Tibial artery (tissue), 4 donors: ENCODE measurements at regions not wholly inside any gene's neighbourhood (a gene's known extent, or its start where the extent isn't known, plus 50 kb on each side); places are given as distances from the start of the nearest gene placed in this dataset.

Source experiments
- DNase-seq, 2 donors: peaks; one replicate each; pipeline ENCODE4 v3.0.0-alpha.2; 2019
- H3K27ac ChIP-seq, 2 donors: fragments of 200-600 bp; sonication (generic) in 1 of 2; 1 replicate in 1 of 2; 2 replicates in 1 of 2; pipeline ENCODE4 v1.5.1; 2018 to 2019; ENCODE audit warnings: mild to moderate bottlenecking in 1 of 2
- H3K27me3 ChIP-seq, 2 donors: fragments of 200-600 bp; sonication (generic) in 1 of 2; one replicate each; pipeline versions ENCODE4 v1.5.1 to v1.6.0; 2016 to 2019
- H3K36me3 ChIP-seq, 3 donors: fragments of 200-600 bp; sonication (generic) in 2 of 3; one replicate each; pipeline ENCODE4 v1.5.1; 2016 to 2019; ENCODE audit warnings: mild to moderate bottlenecking in 2 of 3
- H3K4me1 ChIP-seq, 4 donors: fragments of 200-600 bp; sonication (generic) in 2 of 4; 1 replicate in 3 of 4; 2 replicates in 1 of 4; pipeline ENCODE4 v1.5.1; 2016 to 2019
- H3K4me3 ChIP-seq, 2 donors: fragments of 200-600 bp; sonication (generic) in 1 of 2; 1 replicate in 1 of 2; 2 replicates in 1 of 2; pipeline ENCODE4 v1.5.1; 2018 to 2019; ENCODE audit warnings: mild to moderate bottlenecking in 2 of 2
- H3K9me3 ChIP-seq, 3 donors: fragments of 200-600 bp; sonication (generic) in 1 of 3; one replicate each; pipeline ENCODE4 v1.5.1; 2016 to 2019
- intact Hi-C: fragments of 100-400 bp; cut with DNase I; formaldehyde crosslinking; loops from one replicate; pipeline ENCODE4 v1.15.0; 2023; ENCODE audit warnings: low total_unique reads
- TF ChIP-seq, protein P1 (sequence below), 2 experiments: fragments of 200-600 bp in 1 of 2; fragments of 450-650 bp in 1 of 2; IDR thresholded peaks; one replicate each; pipeline ENCODE4 v1.5.1; 2017 to 2019; ENCODE audit warnings: antibody characterized with exemption in 2 of 2, mild to moderate bottlenecking in 1 of 2, moderate library complexity in 1 of 2

DNA sequence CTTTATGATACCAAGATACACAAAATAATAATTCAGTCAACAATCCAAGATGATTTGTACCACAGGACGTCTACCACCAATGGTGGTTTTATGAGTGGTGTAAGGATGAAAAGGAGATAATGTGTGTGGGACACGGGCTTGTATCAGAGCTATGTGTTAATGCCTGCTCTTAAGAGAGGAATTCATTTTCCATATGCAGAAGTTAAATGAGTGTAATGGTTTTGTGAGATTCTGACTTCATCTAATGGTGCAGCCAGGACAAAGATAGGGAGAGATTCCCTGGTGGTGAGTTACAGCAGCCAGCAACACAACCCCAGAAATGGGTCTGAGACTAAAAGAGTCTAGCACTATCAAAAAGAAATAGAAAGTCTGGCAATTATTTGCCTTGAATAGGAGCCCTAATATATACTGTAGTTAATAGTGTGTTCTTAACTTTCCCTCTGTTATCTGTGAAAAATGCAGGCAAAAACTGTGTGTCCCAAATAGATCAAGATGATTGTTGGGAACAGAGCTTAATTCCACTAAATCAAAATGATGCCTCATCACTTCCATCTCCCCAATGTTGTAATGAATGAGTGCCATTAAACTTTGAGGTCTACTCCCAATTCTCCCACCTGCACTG lies 455.0 kb upstream of the TCF4 start:
- Histone ChIP-seq H3K27me3 (no peaks in the 10 kb centered on the region), H3K27ac (no peak overlapping the region), H3K36me3 (no peaks in the 10 kb centered on the region), H3K9me3 (peaks cover 0 to 7% (median 0%) of the 10 kb centered on the region in 3 donors), H3K4me1 (peaks cover 0 to 7% (median 0%) of the 10 kb centered on the region in 4 donors), H3K4me3 (no peak overlapping the region)
- DNase-seq = no peak
- intact Hi-C loops = no loop called here
- TF ChIP-seq, protein P1, sequence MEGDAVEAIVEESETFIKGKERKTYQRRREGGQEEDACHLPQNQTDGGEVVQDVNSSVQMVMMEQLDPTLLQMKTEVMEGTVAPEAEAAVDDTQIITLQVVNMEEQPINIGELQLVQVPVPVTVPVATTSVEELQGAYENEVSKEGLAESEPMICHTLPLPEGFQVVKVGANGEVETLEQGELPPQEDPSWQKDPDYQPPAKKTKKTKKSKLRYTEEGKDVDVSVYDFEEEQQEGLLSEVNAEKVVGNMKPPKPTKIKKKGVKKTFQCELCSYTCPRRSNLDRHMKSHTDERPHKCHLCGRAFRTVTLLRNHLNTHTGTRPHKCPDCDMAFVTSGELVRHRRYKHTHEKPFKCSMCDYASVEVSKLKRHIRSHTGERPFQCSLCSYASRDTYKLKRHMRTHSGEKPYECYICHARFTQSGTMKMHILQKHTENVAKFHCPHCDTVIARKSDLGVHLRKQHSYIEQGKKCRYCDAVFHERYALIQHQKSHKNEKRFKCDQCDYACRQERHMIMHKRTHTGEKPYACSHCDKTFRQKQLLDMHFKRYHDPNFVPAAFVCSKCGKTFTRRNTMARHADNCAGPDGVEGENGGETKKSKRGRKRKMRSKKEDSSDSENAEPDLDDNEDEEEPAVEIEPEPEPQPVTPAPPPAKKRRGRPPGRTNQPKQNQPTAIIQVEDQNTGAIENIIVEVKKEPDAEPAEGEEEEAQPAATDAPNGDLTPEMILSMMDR (IDR thresholded peaks at IDR 0.05) = no peak

DNA sequence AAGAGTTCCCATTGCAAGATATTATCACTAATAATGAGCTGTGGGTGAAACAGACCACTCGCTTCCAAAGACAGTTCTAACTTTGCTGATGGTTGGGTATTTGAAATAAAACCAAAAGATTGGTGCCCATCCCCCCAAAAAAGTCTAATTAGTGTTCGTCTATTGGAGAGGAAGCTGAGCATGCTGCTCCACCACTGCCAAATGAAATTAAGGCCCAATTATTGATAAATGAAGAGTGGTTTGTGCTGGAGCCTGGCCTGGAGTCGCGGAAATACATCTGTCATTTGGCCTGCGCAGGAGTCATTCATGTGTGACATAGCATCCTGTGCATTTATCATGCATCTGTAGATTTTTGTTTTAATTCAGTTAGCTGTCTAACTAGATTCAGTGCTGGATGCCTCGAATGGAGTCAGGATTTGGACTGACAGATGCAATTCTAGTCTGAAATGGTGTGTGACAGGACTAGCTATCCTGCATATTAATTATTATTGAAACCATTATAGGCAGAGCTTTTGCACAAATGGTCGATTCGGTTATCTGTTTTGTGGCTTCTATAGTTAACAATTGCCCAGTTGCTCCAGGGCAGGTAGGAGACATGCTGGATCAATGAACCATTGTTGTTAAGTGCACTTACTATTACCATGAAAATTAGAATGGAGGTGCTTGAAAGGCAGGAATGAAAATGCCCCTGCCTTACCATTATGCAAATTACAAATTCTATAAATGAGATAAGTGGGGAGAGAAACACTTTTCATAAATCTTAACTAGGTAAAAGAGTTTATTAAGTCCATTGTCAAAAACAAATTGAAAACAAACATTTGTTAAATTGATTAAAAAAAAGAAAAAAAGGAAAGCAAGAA lies 450.4 kb upstream of the TCF4 start:
- Histone ChIP-seq H3K4me3 (no peak overlapping the region), H3K4me1 (peaks cover 0 to 2% (median 0%) of the 10 kb centered on the region in 4 donors), H3K36me3 (no peaks in the 10 kb centered on the region), H3K9me3 (no peaks in the 10 kb centered on the region), H3K27ac (no peak overlapping the region), H3K27me3 (no peaks in the 10 kb centered on the region)
- DNase-seq = no peak
- intact Hi-C loops = no loop called here
- TF ChIP-seq, protein P1 (IDR thresholded peaks at IDR 0.05) = no peak

DNA sequence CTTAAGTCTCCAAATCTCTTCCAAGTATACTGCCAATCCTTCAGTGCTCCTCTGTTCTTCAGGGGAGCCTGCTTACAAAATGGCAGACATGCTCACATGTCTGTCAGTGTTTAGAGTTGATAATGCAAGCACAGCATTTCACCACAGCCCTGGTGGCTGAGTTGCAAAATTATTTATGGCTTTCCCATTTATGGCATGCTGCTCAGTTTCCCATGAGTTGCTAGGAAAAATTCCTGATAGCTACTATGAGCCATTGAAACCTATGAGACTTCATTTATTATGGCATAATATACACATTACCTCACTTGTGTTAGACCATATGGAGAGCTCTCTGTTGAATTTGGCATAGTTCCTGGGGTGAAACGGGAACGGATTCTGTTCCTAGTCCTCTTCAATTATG lies 448.7 kb upstream of the TCF4 start:
- Histone ChIP-seq H3K27me3 (no peaks in the 10 kb centered on the region), H3K4me3 (no peak overlapping the region), H3K36me3 (no peaks in the 10 kb centered on the region), H3K27ac (no peak overlapping the region), H3K9me3 (no peaks in the 10 kb centered on the region), H3K4me1 (no peaks in the 10 kb centered on the region)
- intact Hi-C loops = no loop called here
- DNase-seq = no peak
- TF ChIP-seq, protein P1 (IDR thresholded peaks at IDR 0.05) = no peak

DNA sequence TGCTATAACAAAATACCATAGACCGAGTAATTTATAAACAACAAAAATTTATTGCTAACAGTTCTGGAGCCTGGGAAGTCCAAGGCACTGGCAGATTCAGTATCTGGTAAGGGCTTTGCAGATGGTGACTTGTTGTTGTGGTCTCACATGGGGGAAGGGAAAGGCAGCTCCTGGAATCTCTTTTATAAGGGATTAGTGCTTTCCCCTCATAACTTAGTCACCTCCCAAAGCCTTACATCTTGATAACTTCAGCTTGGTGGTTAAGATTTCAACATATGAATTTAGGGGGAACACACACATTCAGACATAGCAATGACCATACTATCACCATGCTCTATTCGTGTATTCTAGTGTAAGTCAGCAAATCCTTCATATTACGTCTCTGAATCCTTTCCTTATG lies 447.6 kb upstream of the TCF4 start:
- Histone ChIP-seq H3K4me3 (no peak overlapping the region), H3K4me1 (no peaks in the 10 kb centered on the region), H3K27ac (no peak overlapping the region), H3K36me3 (no peaks in the 10 kb centered on the region), H3K27me3 (no peaks in the 10 kb centered on the region), H3K9me3 (no peaks in the 10 kb centered on the region)
- no peak for DNase-seq
- TF ChIP-seq, protein P1 (IDR thresholded peaks at IDR 0.05) = no peak
- intact Hi-C loops = no loop called here

DNA sequence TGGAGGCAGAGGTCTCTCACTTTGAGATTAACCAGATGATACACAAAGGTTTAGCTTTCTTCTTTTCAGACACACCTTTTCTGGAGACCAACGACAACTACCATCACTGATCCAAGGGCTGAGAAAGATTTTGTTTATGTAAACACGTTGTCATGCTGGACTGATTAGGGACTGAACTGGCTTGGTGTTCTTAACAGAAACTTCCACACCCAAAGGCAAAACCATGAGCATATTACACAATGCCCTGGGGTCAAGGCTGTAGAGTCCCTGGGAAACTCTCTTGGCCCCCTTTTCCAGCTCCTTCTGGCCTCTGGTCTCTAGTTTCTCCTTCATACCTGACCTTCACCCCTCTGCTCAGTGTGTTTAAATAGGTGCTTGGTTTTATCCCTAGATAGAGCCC lies 447.0 kb upstream of the TCF4 start:
- Histone ChIP-seq H3K4me1 (peaks cover 0 to 2% (median 0%) of the 10 kb centered on the region in 4 donors), H3K36me3 (no peaks in the 10 kb centered on the region), H3K9me3 (no peaks in the 10 kb centered on the region), H3K27ac (no peak overlapping the region), H3K27me3 (no peaks in the 10 kb centered on the region), H3K4me3 (no peak overlapping the region)
- TF ChIP-seq, protein P1 (IDR thresholded peaks at IDR 0.05) = no peak
- no peak for DNase-seq
- intact Hi-C loops = no loop called here
